ENCODE measurements at regions not wholly inside any gene's neighbourhood (a gene's known extent, or its start where the extent isn't known, plus 50 kb on each side); places are given as distances from the start of the nearest gene placed in this dataset.

- no peak for DNase-seq
Measured at GRCh38 chr6:14934013-14934412, 311.9 kb upstream of the JARID2 start.

- DNase-seq, result no peak
Measured at GRCh38 chr6:14934844-14935243, 311.0 kb upstream of the JARID2 start.

DNA sequence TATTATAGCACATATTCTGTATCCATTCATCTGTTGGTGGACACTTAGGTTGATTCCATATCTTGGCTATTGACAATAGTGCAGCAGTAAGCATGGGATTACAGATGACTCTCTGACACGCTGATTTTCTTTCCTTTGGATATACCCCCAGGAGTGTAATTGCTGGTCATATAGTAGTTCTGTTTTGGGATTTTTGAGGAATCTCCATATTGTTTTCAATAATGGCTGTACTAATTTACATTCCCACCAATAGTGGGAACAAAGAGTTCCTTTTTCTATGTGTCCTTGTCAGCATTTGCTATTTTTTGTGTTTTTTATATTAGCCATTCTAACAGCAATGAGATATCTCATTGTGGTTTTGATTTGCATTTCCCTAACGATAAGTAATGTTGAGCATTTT is 309.0 kb upstream of the JARID2 start:
- DNase-seq, result no peak

- no peak for DNase-seq
Measured at GRCh38 chr6:14943116-14943515, 302.8 kb upstream of the JARID2 start.

GRCh38 chr6:14944593-14944992 is 301.3 kb upstream of the JARID2 start:
- DNase-seq, result no peak

DNA sequence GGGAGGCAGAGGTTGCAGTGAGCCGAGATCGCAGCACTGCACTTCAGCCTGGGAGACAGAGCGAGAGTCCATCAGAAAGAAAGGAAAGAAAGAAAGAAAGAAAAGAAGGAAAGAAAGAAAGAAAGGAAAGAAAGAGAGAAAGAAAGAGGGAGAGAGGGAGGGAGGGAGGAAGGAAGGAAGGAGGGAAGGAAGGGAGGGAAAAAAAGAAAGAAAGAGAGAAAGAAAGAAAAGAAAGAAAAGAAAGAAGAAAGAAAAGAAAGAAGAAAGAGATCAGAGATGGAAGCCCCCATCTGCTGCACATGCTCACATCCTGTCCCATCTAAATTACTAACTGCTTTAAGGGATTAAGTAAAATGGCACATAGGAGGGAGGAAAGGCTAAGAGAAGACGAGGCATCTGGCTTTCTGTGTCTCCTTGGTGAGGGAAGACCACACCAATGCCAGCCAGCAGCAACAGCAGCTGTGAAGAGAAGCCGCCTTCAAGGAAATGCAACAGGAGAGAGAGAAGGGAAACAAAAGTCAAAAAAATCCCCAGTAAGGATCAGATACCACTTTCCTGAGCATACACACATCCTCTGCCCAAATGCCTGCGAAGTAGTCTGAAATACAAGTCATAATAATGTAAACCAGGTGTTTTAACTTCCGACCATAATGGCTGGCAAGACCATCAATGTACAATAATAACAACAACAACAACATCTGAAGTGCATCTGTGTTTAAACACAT is 300.2 kb upstream of the JARID2 start:
- no peak for DNase-seq

- DNase-seq, result no peak
Measured at GRCh38 chr6:14946753-14947152, 299.1 kb upstream of the JARID2 start.

DNA sequence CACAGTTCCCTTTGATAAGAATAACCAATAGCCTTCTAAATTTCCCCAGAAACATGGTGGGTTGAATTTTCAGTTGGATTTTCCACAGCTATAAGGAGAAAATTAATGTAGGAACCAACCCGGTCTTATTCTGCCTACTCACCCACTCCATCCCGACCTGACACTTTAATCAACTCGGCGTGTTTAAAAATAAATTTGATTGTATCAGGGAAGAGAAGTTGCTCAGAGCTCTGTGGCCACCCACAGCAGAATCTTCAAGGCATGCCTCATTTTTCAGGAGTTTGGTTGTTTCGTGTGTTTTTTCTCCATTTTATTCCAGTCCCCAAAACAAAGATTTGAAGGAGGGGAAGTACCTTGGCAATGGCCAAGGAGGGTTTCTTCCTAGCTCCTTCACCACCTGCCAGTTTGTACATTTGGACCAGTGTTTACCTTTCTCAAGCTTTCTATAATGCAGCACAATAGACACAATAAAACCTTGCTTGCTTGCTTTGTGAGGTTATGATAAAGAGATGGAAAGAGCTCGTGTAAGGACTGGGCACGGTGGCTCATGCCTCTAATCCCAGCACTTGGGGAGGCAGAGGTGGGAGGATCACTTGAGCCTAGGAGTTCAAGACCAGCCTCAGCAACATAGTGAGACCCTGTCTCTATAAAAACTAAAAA is 297.2 kb upstream of the JARID2 start:
- DNase-seq, result no peak

GRCh38 chr6:14950103-14950969 is 295.5 kb upstream of the JARID2 start:
- no peak for DNase-seq

- no peak for DNase-seq
Measured at GRCh38 chr6:14950970-14951276, 294.9 kb upstream of the JARID2 start.

DNA sequence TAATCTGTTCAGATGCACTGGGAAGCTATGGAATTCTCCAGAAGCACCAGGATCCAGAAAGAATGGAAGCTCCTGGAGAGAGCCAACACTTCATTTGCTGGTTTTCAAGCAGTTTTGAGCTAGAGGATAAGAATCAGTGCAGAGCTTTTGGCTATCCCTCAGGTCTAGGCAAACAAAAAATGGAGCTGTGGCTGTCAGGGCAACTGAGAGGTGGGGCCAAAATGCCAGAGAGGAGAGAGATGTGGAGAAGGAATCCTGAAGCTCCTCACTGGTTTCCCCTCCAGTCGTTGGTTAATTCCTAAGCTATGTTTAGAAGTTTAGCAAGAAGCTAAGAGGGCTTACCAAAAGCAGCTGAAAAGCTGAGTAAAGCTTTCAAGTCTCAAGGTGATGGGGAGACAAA is 294.2 kb upstream of the JARID2 start:
- DNase-seq, result no peak

GRCh38 chr6:14953836-14954235 is 292.0 kb upstream of the JARID2 start:
- peak; percentile 96 for DNase-seq

- DNase-seq, result no peak
Measured at GRCh38 chr6:14957355-14958059, 288.4 kb upstream of the JARID2 start.

DNA sequence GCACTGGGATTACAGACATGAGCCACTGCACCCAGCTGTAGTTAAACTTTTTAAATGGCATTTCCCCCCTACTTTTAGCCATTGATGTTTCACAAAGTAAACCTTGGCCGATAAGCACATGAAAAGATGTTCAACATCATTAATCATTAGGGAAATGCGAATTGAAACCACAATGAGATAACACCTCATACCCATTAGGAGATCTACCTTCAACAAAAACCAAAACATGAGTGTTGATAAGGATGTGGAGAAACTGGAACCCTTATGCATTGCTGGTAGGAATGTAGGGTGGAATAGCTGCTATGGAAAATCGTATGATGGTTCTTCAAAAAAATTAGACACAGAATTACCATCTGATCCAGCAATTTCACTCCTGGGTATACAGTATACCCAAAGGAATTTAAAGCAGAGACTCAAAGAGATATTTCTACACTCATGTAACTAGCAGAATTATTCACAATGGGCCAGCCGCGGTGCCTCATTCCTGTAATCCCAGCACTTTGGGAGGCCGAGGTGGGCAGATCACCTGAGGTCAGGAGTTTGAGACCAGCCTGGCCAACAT is 286.5 kb upstream of the JARID2 start:
- DNase-seq, result no peak

GRCh38 chr6:14964556-14965270 is 281.2 kb upstream of the JARID2 start:
- no peak for DNase-seq

- DNase-seq, result no peak
Measured at GRCh38 chr6:14965424-14966075, 280.3 kb upstream of the JARID2 start.

GRCh38 chr6:14966096-14966905 is 279.6 kb upstream of the JARID2 start:
- no peak for DNase-seq

DNA sequence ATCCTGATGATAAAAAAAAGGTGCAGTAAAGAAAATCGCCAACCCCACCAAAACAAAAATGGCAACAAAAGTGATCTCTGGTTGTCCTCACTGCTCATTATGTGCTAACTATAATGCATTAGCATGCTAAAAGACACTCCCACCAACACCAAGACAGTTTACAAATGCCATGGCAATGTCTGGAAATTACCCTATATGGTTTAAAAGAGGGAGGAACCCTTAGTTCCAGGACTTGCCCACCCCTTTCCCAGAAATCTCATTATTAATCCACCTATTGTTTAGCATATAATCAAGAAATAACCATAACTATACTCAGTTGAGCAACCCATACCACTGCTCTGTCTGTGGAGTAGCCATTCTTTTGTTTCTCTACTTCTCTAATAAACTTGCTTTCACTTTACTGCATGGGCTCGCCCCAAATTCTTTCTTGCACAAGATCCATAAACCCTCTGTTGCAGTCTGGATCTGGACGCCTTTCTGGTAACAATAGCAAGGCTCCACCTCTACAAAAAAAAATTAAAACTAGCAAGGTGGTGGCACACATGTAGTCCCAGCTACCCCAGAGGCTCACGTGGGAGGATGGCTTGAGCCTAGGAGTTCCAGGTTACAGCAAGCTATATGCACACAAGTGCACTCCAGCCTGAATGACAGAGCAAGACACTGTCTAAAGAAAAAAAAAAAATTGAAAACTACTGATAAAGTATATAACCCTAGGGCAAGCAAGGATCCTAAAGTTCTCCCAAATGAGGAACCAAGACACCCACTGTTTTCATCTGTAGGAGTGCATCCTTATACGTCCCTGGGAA is 278.8 kb upstream of the JARID2 start:
- DNase-seq, result no peak

GRCh38 chr6:14968056-14968637 is 277.7 kb upstream of the JARID2 start:
- no peak for DNase-seq

DNA sequence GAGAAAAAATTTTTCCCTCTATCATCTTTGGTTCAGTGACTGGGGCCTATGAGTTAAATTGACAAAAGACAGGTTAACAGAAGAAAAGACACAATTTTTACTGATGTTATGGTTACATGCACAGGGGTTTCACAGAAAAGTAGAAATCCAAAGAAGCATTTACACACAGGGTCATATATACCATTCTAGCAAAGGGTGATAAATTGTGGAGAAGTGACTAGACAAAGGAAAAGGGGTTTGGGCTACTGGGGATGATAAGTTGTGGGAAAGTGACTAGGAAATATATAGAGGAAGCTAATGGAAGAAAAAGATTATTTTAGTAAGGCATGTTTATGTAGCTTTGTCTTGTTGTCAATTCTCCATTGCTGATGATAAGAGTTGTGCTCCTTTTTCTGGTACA is 276.7 kb upstream of the JARID2 start:
- DNase-seq, result no peak
